ENCODE measurements at regions not wholly inside any gene's neighbourhood (a gene's known extent, or its start where the extent isn't known, plus 50 kb on each side); places are given as distances from the start of the nearest gene placed in this dataset.
A peak's percentile ranks its signal among the peaks of the same experiment; 100 is the strongest.

DNA sequence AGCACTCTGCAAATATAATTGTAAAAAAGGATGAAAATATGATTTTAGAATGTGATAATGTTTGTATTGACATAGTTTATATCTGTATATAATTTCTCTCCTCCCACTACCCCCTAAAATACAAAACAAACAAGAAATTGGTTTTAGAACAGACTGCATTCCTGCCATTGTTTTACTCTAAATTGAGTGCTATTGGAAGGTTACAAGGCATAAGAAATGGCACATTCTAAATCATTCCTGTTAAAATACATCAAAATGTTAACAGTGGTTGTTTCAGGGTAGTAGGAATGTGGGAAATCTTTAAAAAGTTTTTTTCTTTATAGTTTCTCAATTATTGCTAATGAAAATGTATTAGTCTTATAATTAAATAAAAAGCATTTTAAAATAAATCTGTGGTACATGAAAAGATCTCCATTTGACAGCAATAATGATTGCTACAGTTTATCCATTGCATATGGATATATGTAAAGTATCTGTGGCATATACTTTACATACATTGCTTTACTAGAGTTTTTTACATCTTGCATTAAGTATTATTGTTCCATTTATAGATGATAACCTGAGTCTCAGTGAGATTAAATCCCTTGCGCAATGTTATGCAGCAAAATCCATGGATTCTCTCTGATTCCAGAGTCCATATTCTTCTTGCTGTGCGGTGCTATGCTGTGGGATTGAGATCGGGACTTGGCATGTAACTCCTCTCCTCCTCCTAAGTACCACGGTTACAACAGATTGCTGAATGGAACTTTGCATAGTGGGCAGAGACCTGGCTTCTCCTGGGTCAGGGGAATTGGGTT, 319.8 kb downstream of the LMO4 start:
- no peak for DNase-seq
- TF ChIP-seq POLR2A (IDR thresholded peaks at IDR 0.05; ENCODE audit: low read length) (no peak), GATA1 (IDR thresholded peaks at IDR 0.05; ENCODE audit: low read depth, low read length) (no peak)

DNA sequence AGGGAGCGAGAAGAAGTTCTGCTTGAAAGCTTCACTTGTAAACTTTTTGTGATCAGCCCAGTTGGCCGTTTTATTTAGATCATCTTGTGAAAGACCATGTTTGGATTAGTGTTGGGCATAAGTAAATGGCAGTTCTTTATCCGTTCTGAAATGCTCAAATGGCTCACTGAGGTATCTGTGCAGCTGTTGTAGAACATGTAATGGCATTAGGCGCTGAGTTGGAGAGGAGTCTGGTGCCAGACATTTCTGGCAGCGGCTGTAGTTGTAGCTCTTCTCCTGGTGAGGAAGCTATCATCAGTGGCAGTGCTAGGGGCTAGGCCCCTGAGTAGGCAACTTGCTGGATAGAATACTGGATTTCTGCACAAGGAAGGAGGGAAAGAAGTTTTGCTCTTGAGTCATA, 321.6 kb downstream of the LMO4 start:
- DNase-seq: no peak
- no peak for TF ChIP-seq GATA1 (IDR thresholded peaks at IDR 0.05; ENCODE audit: low read depth, low read length)
- TF ChIP-seq POLR2A (IDR thresholded peaks at IDR 0.05; ENCODE audit: low read length): no peak

DNA sequence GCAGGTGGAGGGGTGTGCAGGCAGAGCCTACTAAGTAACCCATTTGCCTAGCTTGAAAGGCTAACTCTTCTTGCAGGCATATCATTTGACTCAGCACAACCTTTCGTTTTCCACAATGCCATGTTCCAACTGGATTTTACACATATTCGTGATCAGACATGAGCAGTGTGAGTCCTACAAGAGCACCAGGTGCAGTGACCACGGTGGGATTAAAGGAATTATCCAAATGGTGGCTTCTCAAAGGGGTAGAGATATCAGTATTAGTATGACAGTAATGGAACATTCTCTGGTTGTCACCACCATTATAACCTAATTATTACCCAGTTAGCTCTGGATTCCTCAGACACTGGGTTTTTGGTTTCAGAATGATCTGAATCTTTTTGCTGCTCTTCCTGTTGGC, 323.5 kb downstream of the LMO4 start:
- DNase-seq: no peak
- no peak for TF ChIP-seq GATA1 (IDR thresholded peaks at IDR 0.05; ENCODE audit: low read depth, low read length)
- TF ChIP-seq POLR2A (IDR thresholded peaks at IDR 0.05; ENCODE audit: low read length): no peak

DNA sequence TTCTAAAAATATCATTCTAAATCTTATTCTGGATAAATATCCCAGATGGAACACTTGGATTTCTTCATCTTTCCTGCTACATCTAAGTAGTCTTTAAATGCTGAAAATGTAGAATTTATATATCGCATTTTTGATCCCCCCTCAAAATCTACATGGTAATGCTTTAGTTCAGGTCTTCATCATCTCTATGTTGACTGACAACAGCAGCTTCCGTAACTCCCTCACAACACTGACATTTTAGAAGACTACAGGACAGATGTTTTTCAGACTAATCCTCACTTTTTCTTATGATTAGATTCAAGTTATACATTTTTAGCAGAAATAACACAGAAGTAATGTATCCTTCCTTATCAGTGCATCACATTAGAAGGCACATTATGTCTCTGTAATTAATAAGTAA, 336.5 kb downstream of the LMO4 start:
- no peak for DNase-seq
- TF ChIP-seq POLR2A (IDR thresholded peaks at IDR 0.05; ENCODE audit: low read length) (no peak), GATA1 (IDR thresholded peaks at IDR 0.05; ENCODE audit: low read depth, low read length) (no peak)

DNA sequence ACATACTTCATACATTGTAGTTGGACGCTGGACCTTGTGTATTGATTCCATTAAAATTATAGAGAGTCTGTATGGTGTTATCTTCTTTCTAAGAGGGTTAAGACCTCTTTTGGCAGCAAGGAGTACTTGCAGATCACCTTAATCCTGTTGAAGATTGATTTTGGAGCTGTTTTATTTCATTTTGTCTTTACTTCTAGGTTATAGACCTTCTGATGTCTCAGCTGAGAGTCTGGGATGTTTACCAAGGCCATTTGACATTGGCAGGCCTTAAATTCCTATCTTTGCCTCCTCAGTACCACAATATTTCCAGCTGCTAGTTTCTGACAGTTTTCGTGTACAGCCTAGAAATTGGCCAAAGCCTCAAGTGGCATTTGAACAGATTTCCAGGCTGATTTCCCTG, 338.0 kb downstream of the LMO4 start:
- DNase-seq: no peak
- TF ChIP-seq GATA1 (IDR thresholded peaks at IDR 0.05; ENCODE audit: low read depth, low read length): no peak
- TF ChIP-seq POLR2A (IDR thresholded peaks at IDR 0.05; ENCODE audit: low read length): no peak

DNA sequence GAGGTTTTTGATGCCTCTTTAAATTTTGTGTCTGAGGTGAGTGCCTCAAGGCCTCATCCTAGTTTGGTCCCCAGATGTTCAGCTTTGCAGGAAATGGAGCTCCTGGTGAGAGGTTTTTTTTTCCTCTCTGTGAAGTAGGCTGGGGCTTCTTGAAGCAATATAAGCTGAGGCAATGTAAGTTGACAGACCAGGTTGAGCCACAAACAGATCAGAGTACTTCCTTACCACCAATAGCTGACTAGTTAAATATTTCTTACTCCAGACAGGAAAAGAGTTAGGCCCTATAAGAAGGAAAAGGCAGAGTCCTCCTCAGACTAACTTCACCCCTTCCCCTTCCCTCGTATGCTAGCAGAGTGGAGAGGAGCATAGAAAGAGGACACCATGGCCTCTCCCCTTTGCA, 341.0 kb downstream of the LMO4 start:
- no peak for DNase-seq
- TF ChIP-seq POLR2A (IDR thresholded peaks at IDR 0.05; ENCODE audit: low read length) (no peak), GATA1 (IDR thresholded peaks at IDR 0.05; ENCODE audit: low read depth, low read length) (no peak)

DNA sequence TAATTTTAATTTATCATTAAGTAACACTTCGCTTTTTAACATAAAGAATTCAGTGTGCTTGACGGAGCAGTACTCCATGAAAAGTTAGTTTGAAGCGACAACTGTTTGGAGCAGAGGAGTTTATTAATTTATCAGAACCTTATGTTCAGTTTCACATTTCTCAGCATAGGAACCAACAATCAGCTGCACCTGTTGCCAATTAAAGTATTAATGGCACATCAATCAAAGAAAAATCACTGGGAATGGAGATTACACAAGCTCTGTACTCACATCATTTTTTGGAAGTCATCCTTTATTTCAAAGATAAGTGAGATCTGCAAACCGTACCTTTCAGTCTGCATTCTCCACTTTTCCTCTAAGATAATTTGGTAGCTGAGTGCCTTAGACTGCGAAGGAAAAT, 344.6 kb downstream of the LMO4 start:
- TF ChIP-seq POLR2A (IDR thresholded peaks at IDR 0.05; ENCODE audit: low read length): no peak
- TF ChIP-seq GATA1 (IDR thresholded peaks at IDR 0.05; ENCODE audit: low read depth, low read length): no peak
- no peak for DNase-seq

DNA sequence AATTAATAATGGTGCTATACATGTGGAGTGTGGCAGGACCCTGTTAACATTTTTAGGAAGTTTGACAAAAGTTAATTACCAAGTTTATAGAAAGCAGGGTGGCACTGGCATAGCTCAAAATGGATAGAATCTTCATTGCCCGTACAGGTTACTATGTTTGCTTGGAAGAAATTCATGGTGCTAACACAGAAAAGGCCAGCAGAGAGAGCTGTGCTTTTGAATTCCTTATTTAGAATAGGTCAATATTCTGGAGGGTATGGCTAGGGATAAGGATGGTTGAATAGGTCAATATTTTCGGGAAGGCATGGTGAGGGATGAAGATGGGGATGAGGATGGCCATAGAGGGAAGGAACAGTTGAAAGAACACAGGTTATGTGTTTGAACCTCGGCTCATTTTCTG, 345.1 kb downstream of the LMO4 start:
- DNase-seq: no peak
- no peak for TF ChIP-seq GATA1 (IDR thresholded peaks at IDR 0.05; ENCODE audit: low read depth, low read length)
- no peak for TF ChIP-seq POLR2A (IDR thresholded peaks at IDR 0.05; ENCODE audit: low read length)

DNA sequence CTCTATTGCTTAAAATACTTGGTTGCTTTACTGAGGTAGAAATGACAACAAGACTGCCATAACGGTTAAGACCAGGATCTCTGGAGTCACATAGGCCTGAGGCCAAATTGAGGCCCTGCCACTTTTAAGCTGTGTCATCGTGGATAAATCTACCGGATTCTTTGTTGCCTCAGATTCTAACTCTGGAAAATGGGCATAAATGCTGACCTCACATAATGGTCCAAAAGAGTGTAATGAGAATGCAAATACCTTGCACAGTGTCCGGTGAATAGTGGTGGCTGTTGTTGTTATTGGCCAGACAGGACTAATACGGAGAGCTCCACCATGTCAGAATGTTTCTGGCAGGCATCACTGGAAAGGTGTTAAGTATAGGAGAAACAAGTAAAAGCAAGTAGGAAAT, 346.1 kb downstream of the LMO4 start:
- no peak for TF ChIP-seq POLR2A (IDR thresholded peaks at IDR 0.05; ENCODE audit: low read length)
- no peak for TF ChIP-seq GATA1 (IDR thresholded peaks at IDR 0.05; ENCODE audit: low read depth, low read length)
- no peak for DNase-seq

DNA sequence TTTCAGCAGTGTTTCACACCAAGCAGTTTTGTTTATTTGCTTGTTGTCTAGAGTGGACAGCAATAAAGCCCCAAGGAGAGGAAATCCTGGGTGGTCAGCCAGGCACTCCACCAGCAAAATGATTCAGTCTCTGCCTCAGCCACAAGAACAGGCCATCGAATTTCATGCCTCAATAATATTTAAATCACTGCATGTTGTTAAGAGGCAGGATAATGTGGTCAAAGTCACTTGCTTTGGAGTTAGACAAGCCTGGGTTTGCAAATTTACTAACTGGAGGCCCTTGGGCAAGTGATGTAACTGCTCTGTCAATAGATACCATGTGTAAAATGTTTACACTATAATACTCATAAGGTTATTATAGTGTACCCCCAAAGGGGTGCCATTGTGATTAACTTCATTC, 349.6 kb downstream of the LMO4 start:
- DNase-seq: no peak
- no peak for TF ChIP-seq GATA1 (IDR thresholded peaks at IDR 0.05; ENCODE audit: low read depth, low read length)
- no peak for TF ChIP-seq POLR2A (IDR thresholded peaks at IDR 0.05; ENCODE audit: low read length)

DNA sequence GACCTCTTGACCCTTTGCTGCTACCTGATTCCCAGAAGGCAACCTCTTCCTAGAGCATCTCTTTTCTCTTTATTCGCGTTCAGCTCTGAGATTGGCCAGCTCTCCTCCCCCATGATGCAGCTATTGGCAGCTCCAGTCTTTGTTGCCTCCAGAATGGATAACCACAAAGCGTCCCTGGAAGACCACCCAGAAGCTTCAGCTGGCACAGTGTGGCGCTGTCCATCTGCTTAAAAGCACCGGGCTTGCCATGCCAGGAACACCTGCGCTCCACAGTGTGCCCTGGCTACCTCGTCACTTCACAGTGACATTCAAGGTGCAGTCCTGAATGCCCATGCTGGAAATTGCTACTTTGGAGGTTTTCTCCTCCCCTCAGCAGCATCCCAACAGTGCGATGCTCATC, 353.9 kb downstream of the LMO4 start:
- no peak for TF ChIP-seq GATA1 (IDR thresholded peaks at IDR 0.05; ENCODE audit: low read depth, low read length)
- TF ChIP-seq POLR2A (IDR thresholded peaks at IDR 0.05; ENCODE audit: low read length): no peak
- peak in 1 of 2 experiments; percentile 1 for DNase-seq

DNA sequence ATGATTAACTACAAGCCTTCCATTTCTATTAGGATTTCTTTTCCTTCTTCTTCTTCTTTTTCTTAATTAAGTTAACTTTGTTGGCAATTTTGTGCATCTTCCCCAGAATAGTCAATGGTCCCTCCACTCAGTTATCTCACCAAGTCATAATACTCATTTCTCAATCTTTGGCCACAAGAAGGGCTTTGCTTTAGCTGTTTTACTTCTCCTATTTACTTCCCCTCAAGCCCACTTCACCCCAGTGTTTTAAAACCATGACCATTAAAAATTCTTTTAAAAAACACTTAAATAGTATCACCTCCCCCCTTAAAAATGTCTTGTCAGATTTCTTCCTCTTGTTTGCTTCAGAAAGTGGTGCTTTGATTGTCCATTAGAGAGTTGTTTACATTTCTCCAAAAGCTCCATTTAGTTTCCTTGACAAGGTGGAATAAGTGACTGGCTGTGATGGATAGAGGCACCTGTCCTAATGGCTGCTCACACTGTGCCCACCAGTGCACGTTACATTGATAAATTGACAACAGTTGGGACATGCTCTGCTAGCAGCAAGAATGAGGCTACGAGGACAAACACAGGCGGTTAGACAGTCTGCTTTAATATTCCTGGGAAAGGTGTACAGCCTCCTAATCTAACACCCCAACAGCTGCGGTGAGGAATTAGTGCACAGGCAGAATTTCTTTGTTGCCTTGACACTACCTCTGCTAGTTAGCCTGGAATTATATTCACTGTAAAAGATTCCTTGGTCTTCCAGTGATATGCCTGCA, 354.7 kb downstream of the LMO4 start:
- DNase-seq: no peak
- TF ChIP-seq POLR2A (IDR thresholded peaks at IDR 0.05; ENCODE audit: low read length) (no peak), GATA1 (IDR thresholded peaks at IDR 0.05; ENCODE audit: low read depth, low read length) (no peak)

DNA sequence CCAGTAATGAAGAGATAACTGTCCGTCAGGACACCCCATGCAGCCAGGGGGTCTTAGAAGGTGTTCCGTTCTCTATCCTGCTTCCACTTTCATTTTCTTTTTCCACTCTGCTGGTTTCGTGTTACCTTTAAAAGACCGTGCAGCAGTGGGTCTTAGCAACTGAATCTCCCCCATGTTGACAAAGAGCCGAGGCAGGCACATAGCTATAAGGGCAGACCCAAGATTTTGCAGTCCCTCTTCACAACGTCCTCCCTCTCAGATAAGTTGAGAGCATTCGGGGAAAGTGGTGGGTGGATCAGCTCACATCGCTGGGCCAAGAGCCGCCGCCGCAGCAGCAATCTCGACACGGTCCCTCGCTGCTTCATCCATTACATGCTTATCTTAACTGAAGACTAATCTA, 355.5 kb downstream of the LMO4 start:
- DNase-seq: no peak

DNA sequence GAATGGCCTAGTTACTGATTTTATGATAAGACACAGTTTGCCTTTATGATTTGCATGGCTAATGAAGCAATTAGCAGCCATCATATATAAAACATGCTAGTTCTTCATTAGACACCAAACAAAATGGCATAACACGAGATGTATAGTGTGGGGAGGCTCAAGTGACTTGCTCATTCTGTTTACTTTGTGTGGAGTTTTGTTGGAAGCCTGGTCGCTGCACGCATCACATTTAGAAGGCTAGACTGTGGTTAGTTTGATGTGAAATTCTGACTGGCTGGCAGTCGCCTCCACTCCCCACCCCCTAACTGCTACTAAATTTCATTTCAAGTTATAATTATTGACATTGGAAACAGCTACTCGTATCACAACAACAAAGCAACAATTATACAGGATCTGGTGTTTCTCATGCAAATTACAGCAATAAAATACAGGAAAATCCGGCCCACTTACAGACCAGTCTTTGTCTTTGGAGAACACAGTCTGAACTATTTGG, 356.1 kb downstream of the LMO4 start:
- TF ChIP-seq GATA1 (IDR thresholded peaks at IDR 0.05; ENCODE audit: low read depth, low read length) (no peak), POLR2A (IDR thresholded peaks at IDR 0.05; ENCODE audit: low read length) (no peak)
- DNase-seq: no peak

More for the DNA sequence above, 355.5 kb downstream of the LMO4 start:
- TF ChIP-seq GATA1 (IDR thresholded peaks at IDR 0.05; ENCODE audit: low read depth, low read length): no peak
- no peak for TF ChIP-seq POLR2A (IDR thresholded peaks at IDR 0.05; ENCODE audit: low read length)

Measured in erythroblast (primary cell).